ENCODE measurements at regions not wholly inside any gene's neighbourhood (a gene's known extent, or its start where the extent isn't known, plus 50 kb on each side); places are given as distances from the start of the nearest gene placed in this dataset.

DNA sequence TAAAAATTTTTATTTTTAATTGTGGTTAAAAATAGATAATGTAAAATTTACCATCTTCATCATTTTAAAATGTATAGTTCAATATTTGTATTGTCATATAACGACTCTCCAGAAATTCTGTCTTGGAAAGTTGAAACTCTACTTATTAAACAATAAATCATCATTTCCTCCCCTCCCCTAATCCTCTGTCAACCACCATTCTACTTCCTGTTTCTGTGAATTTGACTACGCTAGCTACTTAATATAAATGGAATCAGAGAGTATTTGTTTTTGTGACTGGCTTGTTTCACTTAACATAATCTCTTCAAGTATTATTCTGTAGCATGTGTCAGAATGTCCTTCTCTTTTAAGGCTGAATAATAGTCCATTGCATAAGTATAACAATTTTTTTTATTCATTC lies 729.0 kb upstream of the AADAT start:
- H3K9ac ChIP-seq (replicated peaks in 1 of 4; ENCODE audit: extremely low read depth in 1 of 4, low read depth in 3 of 4, low read length in 3 of 4): no peak overlapping the region
- H3K9me3 ChIP-seq (ENCODE audit: insufficient read depth in 2 of 2, low read depth in 1 of 2, low read length in 1 of 2): peaks cover 16 to 21% of the 10 kb centered on the region in 2 experiments
- no peaks in the 10 kb centered on the region; a peak in 1 of 8 replicates for H3K36me3 ChIP-seq (ENCODE audit: control insufficient read depth in 2 of 4, insufficient read depth in 4 of 4, low read length in 3 of 4)
- H3K14ac ChIP-seq (ENCODE audit: insufficient read length): no peak overlapping the region
- no peak overlapping the region for H2BK15ac ChIP-seq (ENCODE audit: low read length)
- H2AFZ ChIP-seq (ENCODE audit: low read length): no peak overlapping the region
- H3K4me3 ChIP-seq (ENCODE audit: extremely low read depth in 1 of 4, insufficient read depth in 2 of 4, low read depth in 3 of 4, low read length in 4 of 4): no peak overlapping the region
- no peak overlapping the region for H3K23ac ChIP-seq (ENCODE audit: insufficient read length)
- H2BK120ac ChIP-seq (replicated peaks; ENCODE audit: low read depth, low read length): no peak overlapping the region
- no peak overlapping the region for H3K27ac ChIP-seq (ENCODE audit: low read depth, low read length)
- no peak overlapping the region for H2BK12ac ChIP-seq (ENCODE audit: low read depth, low read length)
- no peak overlapping the region for H4K91ac ChIP-seq (replicated peaks; ENCODE audit: insufficient read length, low read length)
- no peak overlapping the region for H3K56ac ChIP-seq (replicated peaks; ENCODE audit: insufficient read length, low read depth, low read length)
- WGBS, 2 experiments (ENCODE audit: extremely low coverage in 1 of 2, insufficient coverage in 1 of 2, insufficient read length in 1 of 2, insufficient replicate concordance in 2 of 2, low coverage in 1 of 2, low lambda C conversion rate in 2 of 2, missing lambda C conversion rate in 1 of 2): 98% methylated on average over 2 of the region's 2 CpGs; no CpG with 5 or more reads in 1 of the 2 experiments
- no peak overlapping the region for H3K18ac ChIP-seq (ENCODE audit: extremely low read depth, low read length)
- no peak overlapping the region for H3K4me2 ChIP-seq (ENCODE audit: insufficient read depth in 1 of 2, low read depth in 2 of 2, low read length in 2 of 2)
- no peak overlapping the region for H2AK5ac ChIP-seq (ENCODE audit: low read depth, low read length)
- no peaks in the 10 kb centered on the region for H3K79me1 ChIP-seq (ENCODE audit: low read depth, low read length)
- no peaks in the 10 kb centered on the region for H3K79me2 ChIP-seq (ENCODE audit: control insufficient read depth in 1 of 2, insufficient read depth in 2 of 2, low read length in 2 of 2)
- ChIA-PET POLR2A (ENCODE audit: partially characterized antibody) (no interaction called here), CTCF (ENCODE audit: partially characterized antibody) (interaction anchor here (0.7 to 1.3 kb wide), 3 partner anchors 36 to 588 kb away, joined by 3 read pairs; no protein-coding TSS in a partner anchor)
- no peak overlapping the region for H4K8ac ChIP-seq (ENCODE audit: extremely low read depth, insufficient read depth, low read length)
- H3K4me1 ChIP-seq (replicated peaks in 1 of 4; ENCODE audit: control insufficient read depth in 3 of 4, insufficient read depth in 4 of 4, low read length in 3 of 4): no peaks in the 10 kb centered on the region
- H4K20me1 ChIP-seq (replicated peaks in 1 of 2; ENCODE audit: control insufficient read depth in 1 of 2, insufficient read depth in 2 of 2, low read length in 2 of 2): no peaks in the 10 kb centered on the region
- no peaks in the 10 kb centered on the region for H3K23me2 ChIP-seq (ENCODE audit: low read depth, low read length)
- FAIRE-seq (no peak), DNase-seq (ENCODE audit: low read depth in 1 of 2, low spot score in 2 of 2) (no peak)
- no peak overlapping the region for H4K5ac ChIP-seq (ENCODE audit: insufficient read length, low read depth, low read length)
- H2BK5ac ChIP-seq (ENCODE audit: low read depth, low read length): no peak overlapping the region
- no peak overlapping the region for H2BK20ac ChIP-seq (ENCODE audit: low read length)
- H3K4ac ChIP-seq (replicated peaks; ENCODE audit: insufficient read length, low read depth, low read length): no peak overlapping the region
- H3K27me3 ChIP-seq (replicated peaks in 1 of 4; ENCODE audit: control insufficient read depth in 3 of 4, extremely low read depth in 1 of 4, insufficient read depth in 3 of 4, low read length in 3 of 4): no peaks in the 10 kb centered on the region
- no peak for TF ChIP-seq CHD1 (IDR thresholded peaks at IDR 0.05; ENCODE audit: low read depth, low read length)
- no peak for TF ChIP-seq SIRT6 (IDR thresholded peaks at IDR 0.05; ENCODE audit: low read length)
- TF ChIP-seq EZH2 (IDR thresholded peaks at IDR 0.05; ENCODE audit: low read depth, low read length, severe bottlenecking): no peak
- no peak for TF ChIP-seq CEBPB (IDR thresholded peaks at IDR 0.05; ENCODE audit: low read depth, low read length)
- TF ChIP-seq POLR2A (IDR thresholded peaks at IDR 0.05; ENCODE audit: control extremely low read depth in 1 of 2, low read depth in 2 of 2, low read length in 2 of 2): no peak
- TF ChIP-seq CBX8 (IDR thresholded peaks at IDR 0.05; ENCODE audit: borderline replicate concordance, low read depth, low read length): no peak
